ENCODE measurements at regions not wholly inside any gene's neighbourhood (a gene's known extent, or its start where the extent isn't known, plus 50 kb on each side); places are given as distances from the start of the nearest gene placed in this dataset.

GRCh38 chr12:95390192-95390591 is 83.8 kb upstream of the METAP2 start:
- Mint-ChIP-seq H3K4me1 (peaks cover 0 to 5% (median 0%) of the 10 kb centered on the region in 7 donors), H3K9me3 (peaks cover 0 to 17% (median 11%) of the 10 kb centered on the region in 11 donors), H3K27ac (no peak overlapping the region), H3K4me3 (no peak overlapping the region), H3K36me3 (peaks cover 0 to 7% (median 0%) of the 10 kb centered on the region in 5 donors), H3K27me3 (peaks cover 0 to 11% (median 5%) of the 10 kb centered on the region in 5 donors)
- DNase-seq (no peak), ATAC-seq (no peak)
- intact Hi-C loops (cut with micrococcal nuclease), result no loop called here
- H3K4me1 ChIP-seq (ENCODE audit: control insufficient read depth in 2 of 2, insufficient read depth in 2 of 2, low read length in 2 of 2), result no peaks in the 10 kb centered on the region
- POLR2A ChIA-PET, result no interaction called here
- no peaks in the 10 kb centered on the region for H3K9me3 ChIP-seq (ENCODE audit: control insufficient read depth in 2 of 3, low read length in 3 of 3)
- no peaks in the 10 kb centered on the region for H3K27me3 ChIP-seq (ENCODE audit: control insufficient read depth in 2 of 2, insufficient read depth in 2 of 2, low read length in 2 of 2)
- H3K36me3 ChIP-seq (ENCODE audit: control insufficient read depth in 2 of 3, insufficient read depth in 3 of 3, low read length in 3 of 3), result no peaks in the 10 kb centered on the region
- CTCF ChIA-PET, result no interaction called here
- no peak overlapping the region for H3K27ac ChIP-seq (ENCODE audit: low read depth, low read length)
- H3K4me3 ChIP-seq (ENCODE audit: low read length), result no peak overlapping the region

- H3K9me3 ChIP-seq (ENCODE audit: control insufficient read depth in 2 of 3, low read length in 3 of 3), result no peaks in the 10 kb centered on the region
- no peak overlapping the region for H3K27ac ChIP-seq (ENCODE audit: low read depth, low read length)
- H3K27me3 Mint-ChIP-seq, result peaks cover 0 to 18% (median 5%) of the 10 kb centered on the region in 5 donors
- no peaks in the 10 kb centered on the region for H3K36me3 ChIP-seq (ENCODE audit: control insufficient read depth in 2 of 3, insufficient read depth in 3 of 3, low read length in 3 of 3)
- H3K27ac Mint-ChIP-seq, result no peak overlapping the region
- H3K4me1 ChIP-seq (ENCODE audit: control insufficient read depth in 2 of 2, insufficient read depth in 2 of 2, low read length in 2 of 2), result no peaks in the 10 kb centered on the region
- CTCF ChIA-PET, result no interaction called here
- H3K4me3 ChIP-seq (ENCODE audit: low read length), result no peak overlapping the region
- POLR2A ChIA-PET, result no interaction called here
- no peaks in the 10 kb centered on the region for H3K27me3 ChIP-seq (ENCODE audit: control insufficient read depth in 2 of 2, insufficient read depth in 2 of 2, low read length in 2 of 2)
- DNase-seq, result no peak
- H3K4me3 Mint-ChIP-seq, result no peak overlapping the region
- ATAC-seq, result no peak
- peaks cover 0 to 7% (median 0%) of the 10 kb centered on the region in 5 donors for H3K36me3 Mint-ChIP-seq
- H3K4me1 Mint-ChIP-seq, result peaks cover 0 to 5% (median 0%) of the 10 kb centered on the region in 7 donors
- peaks cover 0 to 18% (median 11%) of the 10 kb centered on the region in 11 donors for H3K9me3 Mint-ChIP-seq
- intact Hi-C loops (cut with micrococcal nuclease), result no loop called here
Measured at GRCh38 chr12:95390932-95391331, 83.0 kb upstream of the METAP2 start.

GRCh38 chr12:95393191-95393790 is 80.7 kb upstream of the METAP2 start:
- CTCF ChIA-PET, result no interaction called here

GRCh38 chr12:95395696-95396095 is 78.3 kb upstream of the METAP2 start:
- intact Hi-C loops (cut with micrococcal nuclease), result no loop called here
- no peak overlapping the region for H3K27ac Mint-ChIP-seq
- peaks cover 0 to 25% (median 7%) of the 10 kb centered on the region in 5 donors for H3K27me3 Mint-ChIP-seq
- CTCF ChIA-PET, result interaction anchor here (0.6 kb wide), 1 partner anchor 155 kb away, joined by 3 read pairs; no protein-coding TSS in a partner anchor
- POLR2A ChIA-PET, result no interaction called here
- H3K36me3 Mint-ChIP-seq, result peaks cover 0 to 9% (median 0%) of the 10 kb centered on the region in 5 donors
- Histone ChIP-seq H3K4me1 (ENCODE audit: control insufficient read depth in 2 of 2, insufficient read depth in 2 of 2, low read length in 2 of 2) (no peaks in the 10 kb centered on the region), H3K4me3 (ENCODE audit: low read length) (no peak overlapping the region), H3K9me3 (ENCODE audit: control insufficient read depth in 2 of 3, low read length in 3 of 3) (no peaks in the 10 kb centered on the region), H3K36me3 (ENCODE audit: control insufficient read depth in 2 of 3, insufficient read depth in 3 of 3, low read length in 3 of 3) (no peaks in the 10 kb centered on the region), H3K27ac (ENCODE audit: low read depth, low read length) (no peak overlapping the region), H3K27me3 (ENCODE audit: control insufficient read depth in 2 of 2, insufficient read depth in 2 of 2, low read length in 2 of 2) (no peaks in the 10 kb centered on the region)
- peaks cover 0 to 8% (median 0%) of the 10 kb centered on the region in 7 donors for H3K4me1 Mint-ChIP-seq
- DNase-seq (no peak), ATAC-seq (no peak)
- H3K9me3 Mint-ChIP-seq, result peaks cover 0 to 18% (median 12%) of the 10 kb centered on the region in 11 donors
- H3K4me3 Mint-ChIP-seq, result no peak overlapping the region

More at GRCh38 chr12:95393191-95393790, 80.7 kb upstream of the METAP2 start:
- H3K9me3 ChIP-seq (ENCODE audit: control insufficient read depth in 2 of 3, low read length in 3 of 3), result no peaks in the 10 kb centered on the region
- no peak overlapping the region for H3K4me3 ChIP-seq (ENCODE audit: low read length)
- peaks cover 0 to 22% (median 5%) of the 10 kb centered on the region in 5 donors for H3K27me3 Mint-ChIP-seq
- peaks cover 0 to 13% (median 2%) of the 10 kb centered on the region in 7 donors for H3K4me1 Mint-ChIP-seq
- POLR2A ChIA-PET, result no interaction called here
- no peaks in the 10 kb centered on the region for H3K4me1 ChIP-seq (ENCODE audit: control insufficient read depth in 2 of 2, insufficient read depth in 2 of 2, low read length in 2 of 2)
- peaks cover 0 to 18% (median 11%) of the 10 kb centered on the region in 11 donors for H3K9me3 Mint-ChIP-seq
- no peak overlapping the region for H3K27ac ChIP-seq (ENCODE audit: low read depth, low read length)
- DNase-seq (no peak), ATAC-seq (no peak)
- peaks cover 0 to 7% (median 0%) of the 10 kb centered on the region in 5 donors for H3K36me3 Mint-ChIP-seq
- H3K27me3 ChIP-seq (ENCODE audit: control insufficient read depth in 2 of 2, insufficient read depth in 2 of 2, low read length in 2 of 2), result no peaks in the 10 kb centered on the region
- no peaks in the 10 kb centered on the region for H3K36me3 ChIP-seq (ENCODE audit: control insufficient read depth in 2 of 3, insufficient read depth in 3 of 3, low read length in 3 of 3)
- intact Hi-C loops (cut with micrococcal nuclease), result no loop called here
- H3K4me3 Mint-ChIP-seq, result no peak overlapping the region
- H3K27ac Mint-ChIP-seq, result no peak overlapping the region

GRCh38 chr12:95396849-95397468 is 77.0 kb upstream of the METAP2 start:
- peak overlapping the region in 1 of 9 donors; percentile 5 for H3K27ac Mint-ChIP-seq
- ChIA-PET CTCF (no interaction called here), POLR2A (no interaction called here)

GRCh38 chr12:95397571-95397970 is 76.4 kb upstream of the METAP2 start:
- Histone ChIP-seq H3K4me3 (ENCODE audit: low read length) (no peak overlapping the region), H3K27ac (ENCODE audit: low read depth, low read length) (no peak overlapping the region), H3K4me1 (ENCODE audit: control insufficient read depth in 2 of 2, insufficient read depth in 2 of 2, low read length in 2 of 2) (no peaks in the 10 kb centered on the region), H3K36me3 (ENCODE audit: control insufficient read depth in 2 of 3, insufficient read depth in 3 of 3, low read length in 3 of 3) (no peaks in the 10 kb centered on the region), H3K27me3 (ENCODE audit: control insufficient read depth in 2 of 2, insufficient read depth in 2 of 2, low read length in 2 of 2) (no peaks in the 10 kb centered on the region), H3K9me3 (ENCODE audit: control insufficient read depth in 2 of 3, low read length in 3 of 3) (no peaks in the 10 kb centered on the region)
- peaks cover 0 to 25% (median 13%) of the 10 kb centered on the region in 5 donors for H3K27me3 Mint-ChIP-seq
- POLR2A ChIA-PET, result no interaction called here
- peaks cover 0 to 8% (median 0%) of the 10 kb centered on the region in 7 donors for H3K4me1 Mint-ChIP-seq
- DNase-seq (no peak), ATAC-seq (no peak)
- H3K27ac Mint-ChIP-seq, result peak overlapping the region in 1 of 9 donors; percentile 51
- CTCF ChIA-PET, result no interaction called here
- no peak overlapping the region for H3K4me3 Mint-ChIP-seq
- H3K9me3 Mint-ChIP-seq, result peaks cover 0 to 18% (median 11%) of the 10 kb centered on the region in 11 donors
- peaks cover 0 to 7% (median 0%) of the 10 kb centered on the region in 5 donors for H3K36me3 Mint-ChIP-seq
- intact Hi-C loops (cut with micrococcal nuclease), result no loop called here

More at GRCh38 chr12:95396849-95397468, 77.0 kb upstream of the METAP2 start:
- Mint-ChIP-seq H3K9me3 (peaks cover 0 to 18% (median 11%) of the 10 kb centered on the region in 11 donors), H3K36me3 (peaks cover 0 to 7% (median 0%) of the 10 kb centered on the region in 5 donors), H3K27me3 (peaks cover 0 to 25% (median 13%) of the 10 kb centered on the region in 5 donors), H3K4me1 (peaks cover 0 to 8% (median 0%) of the 10 kb centered on the region in 7 donors), H3K4me3 (no peak overlapping the region)
- Histone ChIP-seq H3K4me1 (ENCODE audit: control insufficient read depth in 2 of 2, insufficient read depth in 2 of 2, low read length in 2 of 2) (no peaks in the 10 kb centered on the region), H3K4me3 (ENCODE audit: low read length) (no peak overlapping the region), H3K36me3 (ENCODE audit: control insufficient read depth in 2 of 3, insufficient read depth in 3 of 3, low read length in 3 of 3) (no peaks in the 10 kb centered on the region), H3K27ac (ENCODE audit: low read depth, low read length) (no peak overlapping the region), H3K27me3 (ENCODE audit: control insufficient read depth in 2 of 2, insufficient read depth in 2 of 2, low read length in 2 of 2) (no peaks in the 10 kb centered on the region), H3K9me3 (ENCODE audit: control insufficient read depth in 2 of 3, low read length in 3 of 3) (no peaks in the 10 kb centered on the region)
- intact Hi-C loops (cut with micrococcal nuclease), result no loop called here
- DNase-seq (no peak), ATAC-seq (no peak)
